OCI-LY1 (cell line): ENCODE measurements at regions not wholly inside any gene's neighbourhood (a gene's known extent, or its start where the extent isn't known, plus 50 kb on each side); places are given as distances from the start of the nearest gene placed in this dataset.

ENCODE experiments used
- H2AFZ ChIP-seq: fragments of 200-600 bp; sonication (generic), shearing (Covaris generic); 2 replicates; pipeline ENCODE4 v1.6.0; 2014; ENCODE audit warnings: antibody characterized with exemption, mild to moderate bottlenecking, low read length
- H3F3A ChIP-seq: fragments of 200-600 bp; sonication (generic), shearing (Covaris generic); 2 replicates; pipeline ENCODE4 v1.6.0; 2014; ENCODE audit warnings: mild to moderate bottlenecking, antibody characterized with exemption, low read length, moderate library complexity; ENCODE audit not compliant: insufficient read depth
- H3K27ac ChIP-seq: fragments of 200-600 bp; sonication (generic); 2 replicates; pipeline ENCODE4 v1.5.1; 2014; ENCODE audit warnings: low read length, mixed run types, mild to moderate bottlenecking, low read depth; ENCODE audit not compliant: poor library complexity, severe bottlenecking
- H3K27me3 ChIP-seq: fragments of 200-600 bp; sonication (generic); 2 replicates; pipeline ENCODE4 v1.6.0; 2014; ENCODE audit warnings: antibody characterized with exemption, mild to moderate bottlenecking, low read length, moderate library complexity; ENCODE audit not compliant: insufficient read depth
- H3K36me3 ChIP-seq: fragments of 200-600 bp; sonication (generic); 2 replicates; pipeline ENCODE4 v1.6.1; 2014; ENCODE audit warnings: mild to moderate bottlenecking, antibody characterized with exemption, low read length, moderate library complexity, mixed read lengths; ENCODE audit not compliant: insufficient read depth
- H3K4me1 ChIP-seq: fragments of 200-600 bp; sonication (generic); 2 replicates; pipeline ENCODE4 v1.5.1; 2014; ENCODE audit warnings: mild to moderate bottlenecking, low read length, moderate library complexity; ENCODE audit not compliant: insufficient read depth, severe bottlenecking
- H3K4me2 ChIP-seq: fragments of 200-600 bp; sonication (generic), shearing (Covaris generic); 2 replicates; pipeline ENCODE4 v1.6.1; 2014; ENCODE audit warnings: low read length
- H3K4me3 ChIP-seq: fragments of 200-600 bp; sonication (generic); 2 replicates; pipeline ENCODE4 v1.5.1; 2014; ENCODE audit warnings: low read length, low read depth, mild to moderate bottlenecking, mixed read lengths; ENCODE audit not compliant: poor library complexity, severe bottlenecking
- H3K79me2 ChIP-seq: fragments of 200-600 bp; shearing (Covaris generic); 2 replicates; pipeline ENCODE4 v1.6.1; 2016; ENCODE audit warnings: mixed run types, low read length, mixed read lengths; ENCODE audit not compliant: insufficient read depth
- H3K9ac ChIP-seq: fragments of 200-600 bp; sonication (generic), shearing (Covaris generic); 2 replicates; pipeline ENCODE4 v1.6.1; 2014; ENCODE audit warnings: mild to moderate bottlenecking, low read length, mixed read lengths
- H3K9me2 ChIP-seq: fragments of 200-600 bp; sonication (generic), shearing (Covaris generic); 2 replicates; pipeline ENCODE4 v1.6.1; 2014; ENCODE audit warnings: low read depth, mild to moderate bottlenecking, low read length, mixed read lengths
- H3K9me3 ChIP-seq: fragments of 200-600 bp; shearing (Covaris generic); 2 replicates; pipeline ENCODE4 v1.6.1; 2014; ENCODE audit warnings: low read length, mixed read lengths
- H4K20me1 ChIP-seq: fragments of 200-600 bp; sonication (generic), shearing (Covaris generic); 2 replicates; pipeline ENCODE4 v1.6.0; 2016; ENCODE audit warnings: mild to moderate bottlenecking, low read length; ENCODE audit not compliant: insufficient read depth
- CTCF ChIP-seq: fragments of 200-600 bp; sonication (generic), shearing (Covaris generic); IDR thresholded peaks from 2 replicates; pipeline ENCODE4 v1.5.1; 2017; ENCODE audit warnings: mild to moderate bottlenecking, antibody characterized with exemption, low read length, moderate library complexity, mixed read lengths
- EZH2 ChIP-seq: fragments of 200-600 bp; sonication (generic), shearing (Covaris generic); IDR thresholded peaks from 2 replicates; pipeline ENCODE4 v1.8.0; 2017; ENCODE audit warnings: borderline replicate concordance, mixed run types, mild to moderate bottlenecking, antibody characterized with exemption, low read length, moderate library complexity, mixed read lengths

DNA sequence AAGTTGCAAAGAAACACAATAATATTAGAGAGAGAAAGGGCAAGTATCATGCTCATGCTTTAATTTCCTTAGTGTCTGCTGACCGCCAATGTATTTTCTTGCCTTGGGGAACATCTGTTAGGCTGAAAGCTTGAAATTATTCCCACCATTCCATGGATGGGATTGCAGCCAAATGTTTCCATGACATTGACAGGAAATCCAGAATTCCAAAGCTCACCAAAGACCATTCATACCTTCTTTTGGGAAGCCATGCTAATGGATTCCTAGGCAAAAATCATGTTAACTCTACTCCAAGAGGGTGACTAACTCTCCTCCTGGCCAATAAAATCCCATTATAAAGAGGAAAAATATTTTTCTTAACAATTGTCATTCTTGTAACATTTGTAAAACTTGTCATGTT lies 661.4 kb upstream of the FAT3 start:
- Histone ChIP-seq H3K27me3 (no peaks in the 10 kb centered on the region), H3K9me3 (no peaks in the 10 kb centered on the region), H2AFZ (no peak overlapping the region), H3K36me3 (no peaks in the 10 kb centered on the region), H3K4me3 (no peak overlapping the region), H3K4me1 (no peaks in the 10 kb centered on the region), H3K27ac (no peak overlapping the region), H3K79me2 (no peaks in the 10 kb centered on the region), H3K9ac (no peak overlapping the region), H4K20me1 (no peaks in the 10 kb centered on the region), H3K9me2 (no peaks in the 10 kb centered on the region), H3K4me2 (no peak overlapping the region), H3F3A (no peaks in the 10 kb centered on the region)
- TF ChIP-seq EZH2: no peak
- TF ChIP-seq CTCF: no peak

DNA sequence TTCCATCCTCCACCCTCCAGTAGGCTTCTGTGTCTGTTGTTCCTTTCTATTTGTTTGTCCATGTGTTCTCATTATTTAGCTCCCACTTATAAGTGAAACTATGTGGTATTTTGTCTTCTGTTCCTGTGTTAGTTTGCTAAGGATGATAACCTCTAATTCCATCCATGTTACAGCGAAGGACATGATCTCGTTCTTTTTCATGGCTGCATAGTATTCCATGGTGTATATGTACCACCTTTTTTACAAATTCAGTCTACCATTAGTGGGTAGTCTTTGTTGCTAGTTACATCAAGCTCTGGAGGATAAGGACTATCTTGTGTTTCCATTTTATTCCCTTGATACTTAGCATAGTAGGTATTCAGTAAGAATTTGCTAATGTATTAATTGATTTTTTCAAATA lies 664.2 kb upstream of the FAT3 start:
- no peak for TF ChIP-seq CTCF
- no peak for TF ChIP-seq EZH2
- Histone ChIP-seq H3K27ac (no peak overlapping the region), H3K27me3 (no peaks in the 10 kb centered on the region), H4K20me1 (no peaks in the 10 kb centered on the region), H3K9me3 (no peaks in the 10 kb centered on the region), H3K4me1 (no peaks in the 10 kb centered on the region), H3K4me2 (no peak overlapping the region), H3K79me2 (no peaks in the 10 kb centered on the region), H3F3A (no peaks in the 10 kb centered on the region), H3K4me3 (no peak overlapping the region), H2AFZ (no peak overlapping the region), H3K36me3 (no peaks in the 10 kb centered on the region), H3K9me2 (no peaks in the 10 kb centered on the region), H3K9ac (no peak overlapping the region)

GRCh38 chr11:91538065-91538464 lies 686.6 kb upstream of the FAT3 start:
- Histone ChIP-seq H3F3A (no peaks in the 10 kb centered on the region), H3K9me2 (no peaks in the 10 kb centered on the region), H3K79me2 (no peaks in the 10 kb centered on the region), H3K36me3 (no peaks in the 10 kb centered on the region), H3K4me1 (no peaks in the 10 kb centered on the region), H3K4me2 (no peak overlapping the region), H4K20me1 (no peaks in the 10 kb centered on the region), H3K9me3 (no peaks in the 10 kb centered on the region), H2AFZ (no peak overlapping the region), H3K27me3 (no peaks in the 10 kb centered on the region), H3K9ac (no peak overlapping the region), H3K27ac (no peak overlapping the region), H3K4me3 (no peak overlapping the region)
- no peak for TF ChIP-seq EZH2
- no peak for TF ChIP-seq CTCF
